ENCODE measurements at regions not wholly inside any gene's neighbourhood (a gene's known extent, or its start where the extent isn't known, plus 50 kb on each side); places are given as distances from the start of the nearest gene placed in this dataset.

GRCh38 chr14:27040552-27040951 is 442.7 kb upstream of the NOVA1 start:
- TF ChIP-seq CTCF (IDR thresholded peaks at IDR 0.05; ENCODE audit: insufficient read depth, low read length, poor library complexity, severe bottlenecking), result no peak
- TF ChIP-seq EZH2phosphoT487 (conservative IDR thresholded peaks at IDR 0.05; ENCODE audit: low read length), result no peak
- Histone ChIP-seq H3K9me3 (ENCODE audit: insufficient read depth, low read length) (no peaks in the 10 kb centered on the region), H3K9me2 (replicated peaks; ENCODE audit: insufficient read depth, low read length) (no peaks in the 10 kb centered on the region), H3K9ac (ENCODE audit: low read length) (no peak overlapping the region), H3K4me2 (ENCODE audit: low read depth, low read length, poor library complexity, severe bottlenecking) (no peak overlapping the region), H3K27me3 (ENCODE audit: low read length) (no peaks in the 10 kb centered on the region), H3F3A (ENCODE audit: insufficient read depth) (no peaks in the 10 kb centered on the region), H2AFZ (ENCODE audit: low read depth, low read length, severe bottlenecking) (no peak overlapping the region), H3K27ac (ENCODE audit: low read depth, low read length) (no peak overlapping the region), H3K79me2 (ENCODE audit: insufficient read depth, low read length) (no peaks in the 10 kb centered on the region), H3K4me3 (ENCODE audit: insufficient read depth, low read length, poor library complexity, severe bottlenecking) (no peak overlapping the region), H3K36me3 (ENCODE audit: low read length) (no peaks in the 10 kb centered on the region), H4K20me1 (ENCODE audit: low read depth, low read length) (no peaks in the 10 kb centered on the region)

- no peak overlapping the region for H3K4me3 ChIP-seq (ENCODE audit: insufficient read depth, low read length, poor library complexity, severe bottlenecking)
- no peak overlapping the region for H2AFZ ChIP-seq (ENCODE audit: low read depth, low read length, severe bottlenecking)
- no peaks in the 10 kb centered on the region for H3K36me3 ChIP-seq (ENCODE audit: low read length)
- no peaks in the 10 kb centered on the region for H3K79me2 ChIP-seq (ENCODE audit: insufficient read depth, low read length)
- TF ChIP-seq EZH2phosphoT487 (conservative IDR thresholded peaks at IDR 0.05; ENCODE audit: low read length) (no peak), CTCF (IDR thresholded peaks at IDR 0.05; ENCODE audit: insufficient read depth, low read length, poor library complexity, severe bottlenecking) (no peak)
- H3K27me3 ChIP-seq (ENCODE audit: low read length), result no peaks in the 10 kb centered on the region
- no peak overlapping the region for H3K27ac ChIP-seq (ENCODE audit: low read depth, low read length)
- H3K9me2 ChIP-seq (replicated peaks; ENCODE audit: insufficient read depth, low read length), result no peaks in the 10 kb centered on the region
- no peaks in the 10 kb centered on the region for H3K9me3 ChIP-seq (ENCODE audit: insufficient read depth, low read length)
- H3F3A ChIP-seq (ENCODE audit: insufficient read depth), result no peaks in the 10 kb centered on the region
- H3K4me2 ChIP-seq (ENCODE audit: low read depth, low read length, poor library complexity, severe bottlenecking), result no peak overlapping the region
- no peaks in the 10 kb centered on the region for H4K20me1 ChIP-seq (ENCODE audit: low read depth, low read length)
- no peak overlapping the region for H3K9ac ChIP-seq (ENCODE audit: low read length)
Observed at GRCh38 chr14:27049701-27050100, 451.9 kb upstream of the NOVA1 start.

DNA sequence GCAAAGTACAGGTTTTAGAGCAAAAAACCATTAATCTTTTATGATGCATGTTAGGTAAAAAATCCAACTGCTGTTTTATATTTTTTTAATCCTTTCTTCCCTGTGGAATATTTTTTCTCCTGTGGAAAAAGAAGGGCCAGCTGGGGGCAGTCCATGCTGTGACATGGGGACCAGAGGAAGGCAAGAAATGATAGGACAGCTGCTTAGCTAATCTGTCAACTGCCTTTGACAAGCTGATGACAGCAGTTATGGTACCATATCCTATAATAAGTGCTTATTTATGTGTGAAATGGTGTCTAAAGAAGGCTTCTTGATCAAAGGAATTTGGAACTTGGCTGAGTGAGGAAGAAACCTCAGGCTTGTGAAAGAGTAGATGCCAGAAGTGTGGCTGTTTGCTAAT is 452.4 kb upstream of the NOVA1 start:
- Histone ChIP-seq H3K4me2 (ENCODE audit: low read depth, low read length, poor library complexity, severe bottlenecking) (no peak overlapping the region), H3K79me2 (ENCODE audit: insufficient read depth, low read length) (no peaks in the 10 kb centered on the region), H3K27me3 (ENCODE audit: low read length) (no peaks in the 10 kb centered on the region), H3K9me2 (replicated peaks; ENCODE audit: insufficient read depth, low read length) (no peaks in the 10 kb centered on the region), H4K20me1 (ENCODE audit: low read depth, low read length) (no peaks in the 10 kb centered on the region), H3K27ac (ENCODE audit: low read depth, low read length) (no peak overlapping the region), H3F3A (ENCODE audit: insufficient read depth) (no peaks in the 10 kb centered on the region), H2AFZ (ENCODE audit: low read depth, low read length, severe bottlenecking) (no peak overlapping the region), H3K9me3 (ENCODE audit: insufficient read depth, low read length) (0 out of 2 replicates have a peak, but pooled peaks cover 3% of the 10 kb centered on the region), H3K9ac (ENCODE audit: low read length) (no peak overlapping the region), H3K4me3 (ENCODE audit: insufficient read depth, low read length, poor library complexity, severe bottlenecking) (no peak overlapping the region), H3K36me3 (ENCODE audit: low read length) (no peaks in the 10 kb centered on the region)
- TF ChIP-seq EZH2phosphoT487 (conservative IDR thresholded peaks at IDR 0.05; ENCODE audit: low read length) (no peak), CTCF (IDR thresholded peaks at IDR 0.05; ENCODE audit: insufficient read depth, low read length, poor library complexity, severe bottlenecking) (no peak)

Measured in SU-DHL-6 (cell line).